HG03039 (cell line): ENCODE measurements at regions not wholly inside any gene's neighbourhood (a gene's known extent, or its start where the extent isn't known, plus 50 kb on each side); places are given as distances from the start of the nearest gene placed in this dataset.
"Not testable (repeated sequence)": the region's sequence is repeated elsewhere in the genome, so short reads cannot be mapped to it uniquely, and the experiment has no call there.

ENCODE experiments used
- ATAC-seq: cut with Tn5 transposase; IDR thresholded peaks from one replicate; pipeline ENCODE4 v1.9.1; 2021; ENCODE audit warnings: mild to moderate bottlenecking, moderate library complexity; ENCODE audit not compliant: unreplicated experiment

DNA sequence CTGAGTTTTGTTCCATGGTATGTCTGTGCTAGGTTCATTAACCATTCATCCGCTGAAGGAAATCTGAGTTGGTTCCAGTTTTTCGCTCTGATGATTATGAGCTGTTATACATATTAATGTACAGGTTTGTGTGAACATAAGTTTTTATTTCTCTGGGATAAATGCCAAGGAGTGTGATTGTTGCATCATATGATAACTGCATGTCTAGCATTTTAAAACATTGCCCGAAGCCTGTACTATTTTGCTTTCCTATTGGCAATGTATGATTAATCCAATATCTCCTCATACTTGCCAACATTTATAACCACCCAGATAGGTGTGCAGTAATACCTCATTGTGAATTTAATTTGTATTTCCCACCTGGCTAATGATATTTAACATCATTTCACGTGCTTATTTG lies 322.7 kb downstream of the ZNF326 start:
- ATAC-seq = no peak

- ATAC-seq = no peak
These were observed 319.6 kb downstream of the ZNF326 start for GRCh38 chr1:90314533-90314932.

DNA sequence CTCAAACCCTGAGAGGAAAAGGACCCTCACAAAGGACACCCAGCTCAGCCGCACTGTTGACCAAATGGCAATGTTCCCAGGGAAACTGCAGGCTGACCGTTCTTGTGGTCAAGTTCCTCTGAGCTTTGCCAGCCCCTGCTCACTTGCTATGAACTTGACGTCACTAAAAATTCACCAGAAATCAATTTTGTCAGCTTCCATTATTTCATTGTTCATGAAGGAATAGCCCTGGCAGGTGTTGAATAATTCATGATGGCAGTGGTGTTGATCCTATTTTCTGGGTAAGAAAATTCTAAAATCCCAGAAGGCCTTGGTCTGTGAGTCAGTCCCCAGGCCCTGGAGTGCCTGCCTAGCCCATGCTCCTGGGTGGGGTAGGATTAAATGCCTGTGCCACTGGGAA lies 318.9 kb downstream of the ZNF326 start:
- no peak for ATAC-seq

- ATAC-seq = no peak
These were observed 314.9 kb downstream of the ZNF326 start for GRCh38 chr1:90309806-90310205.

GRCh38 chr1:90308421-90308820 lies 313.5 kb downstream of the ZNF326 start:
- no peak for ATAC-seq

- ATAC-seq = no peak
These were observed 310.7 kb downstream of the ZNF326 start for GRCh38 chr1:90305577-90305976.

DNA sequence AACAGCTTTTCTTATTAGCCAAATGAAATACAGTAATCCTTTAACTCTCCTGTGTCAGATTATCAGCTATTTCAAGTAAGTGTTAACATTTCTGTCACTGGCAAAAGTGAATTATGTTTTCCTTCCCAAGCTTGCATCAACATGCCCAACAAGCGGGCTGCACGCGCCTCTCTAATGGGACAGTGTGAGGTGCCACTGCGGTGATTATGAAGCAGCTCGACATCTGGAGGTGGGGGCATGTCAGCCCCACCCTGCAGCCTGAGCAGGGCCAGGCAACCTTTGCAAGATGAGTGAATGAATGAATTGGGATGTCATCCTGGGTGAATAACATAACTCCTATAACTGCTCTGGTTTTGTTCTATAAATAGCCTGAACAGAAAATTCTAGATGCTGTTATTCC lies 301.4 kb downstream of the ZNF326 start:
- no peak for ATAC-seq

DNA sequence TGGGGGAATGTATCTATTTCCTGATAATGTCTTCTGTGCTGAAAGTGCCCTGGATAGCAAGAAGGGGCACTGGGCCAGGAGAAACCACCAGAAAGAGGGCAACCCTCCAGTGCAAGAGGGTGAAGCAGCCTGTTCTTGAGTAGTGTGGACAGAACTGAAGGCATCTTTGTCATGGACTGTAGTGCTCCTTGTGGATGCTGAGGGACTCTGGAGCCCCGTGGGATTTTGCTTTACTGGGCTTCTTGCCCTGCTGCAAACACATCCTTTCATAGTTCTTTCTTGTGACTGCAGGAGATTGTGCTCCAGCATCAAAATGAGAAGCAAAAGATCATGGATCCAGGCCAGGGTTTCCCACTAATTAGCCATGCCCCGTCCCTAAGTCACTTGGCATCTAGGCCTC lies 300.6 kb downstream of the ZNF326 start:
- ATAC-seq = no peak

DNA sequence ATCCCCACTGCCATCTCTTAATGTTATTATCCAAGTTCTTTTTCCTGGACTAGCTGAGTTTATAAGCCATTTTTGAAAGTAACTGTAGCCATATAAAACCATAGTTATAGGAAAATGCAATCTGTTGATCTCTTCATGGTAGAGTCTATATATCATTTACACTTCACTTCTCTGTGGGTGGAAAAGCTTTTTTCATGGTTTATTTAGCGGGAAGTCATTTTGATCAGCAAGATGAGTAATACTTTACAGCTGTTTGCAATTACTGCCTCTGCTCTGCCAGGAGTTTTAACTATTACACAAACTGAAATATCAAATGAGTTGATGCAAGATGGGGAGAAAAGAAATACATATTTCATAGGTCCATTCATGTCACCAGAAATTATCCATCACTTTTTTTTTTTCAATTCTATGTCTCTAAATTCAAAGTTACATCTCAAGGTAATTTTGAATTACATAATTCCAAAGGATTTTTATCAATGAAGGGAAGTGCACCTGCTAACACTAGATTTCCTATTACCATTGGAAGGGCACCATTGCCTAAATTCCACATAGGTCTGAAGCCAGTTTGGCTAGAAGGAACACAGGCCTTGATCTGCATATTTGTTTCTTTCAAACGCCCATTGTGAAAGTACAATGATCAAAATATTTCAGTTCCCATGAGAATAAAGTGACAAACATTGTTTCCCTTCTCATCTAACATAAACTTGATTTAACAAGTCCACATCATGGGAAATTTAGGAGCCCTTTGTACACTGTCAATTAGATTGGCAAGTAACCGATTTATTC lies 296.7 kb downstream of the ZNF326 start:
- no peak for ATAC-seq

- no peak for ATAC-seq
These were observed 287.9 kb downstream of the ZNF326 start for GRCh38 chr1:90282811-90283210.

DNA sequence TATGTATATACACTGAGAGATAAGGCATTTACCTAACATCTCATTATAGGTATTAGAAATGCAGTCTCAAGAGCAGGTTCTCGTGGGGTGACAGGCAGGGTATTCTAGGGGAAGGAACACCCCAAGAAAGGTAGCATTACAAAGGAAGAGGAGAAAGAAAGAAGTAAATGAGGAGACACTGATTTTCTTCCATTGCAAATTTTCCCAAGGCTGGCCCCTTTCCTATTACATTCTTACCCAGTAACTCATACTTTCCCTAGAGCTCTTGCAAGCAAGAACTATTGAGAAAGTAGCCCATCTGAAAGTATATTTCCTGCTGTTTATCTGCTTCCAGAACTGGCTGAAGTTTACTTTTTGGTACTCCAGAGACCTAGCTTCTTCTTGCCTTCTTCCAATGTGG lies 287.0 kb downstream of the ZNF326 start:
- ATAC-seq = not testable (repeated sequence)

- ATAC-seq = no peak
These were observed 282.4 kb downstream of the ZNF326 start for GRCh38 chr1:90277270-90277669.

GRCh38 chr1:90274376-90274775 lies 279.5 kb downstream of the ZNF326 start:
- ATAC-seq = no peak

DNA sequence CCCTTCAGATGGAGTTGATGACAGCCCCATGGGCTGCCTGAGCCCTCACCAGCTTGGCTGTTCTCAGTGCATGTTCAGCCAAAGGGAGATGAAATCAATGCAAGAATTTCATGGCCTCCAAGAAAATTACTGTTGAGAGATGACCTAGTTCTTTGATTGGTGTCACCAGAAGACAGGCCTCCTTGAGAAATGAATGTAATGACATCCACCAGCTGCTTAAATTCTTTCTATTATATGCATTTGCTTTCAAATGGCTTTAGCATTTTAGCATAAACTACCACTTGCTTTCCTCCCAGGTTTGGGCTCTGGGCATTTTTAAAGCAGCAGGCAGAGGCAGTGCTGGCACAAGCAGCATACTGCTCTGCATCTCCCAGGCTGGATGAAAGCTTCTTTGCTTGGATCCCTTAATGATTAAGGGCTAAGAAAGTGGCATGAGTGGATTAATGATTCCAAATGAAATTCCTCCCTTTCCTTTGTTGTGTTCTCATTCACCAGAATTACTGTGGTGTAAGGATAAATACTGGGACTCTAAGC lies 278.4 kb downstream of the ZNF326 start:
- no peak for ATAC-seq

DNA sequence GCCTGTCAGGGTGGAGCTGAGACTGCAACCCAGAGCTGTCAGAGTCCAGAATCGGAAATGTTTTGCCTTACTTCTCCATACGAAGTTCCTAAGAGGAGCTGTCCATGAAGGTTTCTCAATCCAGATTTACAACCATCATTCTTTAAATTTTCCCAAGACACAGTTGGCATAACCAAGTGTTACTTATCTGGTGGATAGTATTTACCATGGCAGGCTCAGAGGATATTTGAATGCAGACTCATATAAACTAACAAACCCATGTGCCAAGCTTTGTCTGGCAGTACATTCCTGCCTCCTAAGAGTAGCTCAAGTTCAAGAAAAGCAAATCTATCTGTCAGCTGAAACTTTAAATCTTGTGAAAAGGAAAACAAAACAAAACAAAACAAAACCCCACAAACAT lies 267.9 kb downstream of the ZNF326 start:
- no peak for ATAC-seq

DNA sequence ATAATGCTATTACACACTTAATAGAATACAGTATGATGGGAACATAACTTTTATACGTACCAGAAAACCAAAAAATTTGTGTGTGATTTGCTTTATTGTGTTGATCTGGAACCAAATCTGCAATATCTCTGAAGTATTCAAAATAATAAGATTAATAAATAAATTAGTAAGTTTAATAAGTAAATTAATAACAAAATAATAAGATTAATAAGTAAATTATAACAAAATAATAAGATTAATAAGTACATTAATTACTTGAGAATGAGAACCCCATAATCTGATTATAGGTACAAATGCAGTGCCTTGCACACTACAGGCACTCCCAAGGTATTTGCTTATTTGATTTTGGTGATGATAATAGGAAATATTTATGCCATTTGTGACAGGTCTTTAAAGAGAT lies 267.4 kb downstream of the ZNF326 start:
- ATAC-seq = no peak

DNA sequence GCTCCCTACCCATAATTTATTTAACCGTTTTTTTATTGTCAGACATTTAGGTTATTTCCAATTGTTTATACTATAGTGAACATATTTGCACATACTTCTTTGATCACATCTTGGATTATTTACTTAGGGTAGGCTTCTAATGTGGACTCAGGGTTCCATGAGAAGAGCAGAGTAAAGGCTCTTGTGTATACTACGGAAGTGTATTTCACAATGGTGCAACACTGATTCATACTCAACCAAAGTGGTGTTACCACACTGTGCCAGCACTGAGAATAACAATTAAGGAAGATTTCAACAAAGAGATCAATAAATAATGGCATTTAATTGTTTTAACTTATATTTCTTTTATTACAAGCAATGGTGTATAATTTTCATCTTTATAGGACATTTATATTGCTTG lies 251.2 kb downstream of the ZNF326 start:
- ATAC-seq = no peak

- no peak for ATAC-seq
These were observed 241.6 kb downstream of the ZNF326 start for GRCh38 chr1:90236493-90236892.

DNA sequence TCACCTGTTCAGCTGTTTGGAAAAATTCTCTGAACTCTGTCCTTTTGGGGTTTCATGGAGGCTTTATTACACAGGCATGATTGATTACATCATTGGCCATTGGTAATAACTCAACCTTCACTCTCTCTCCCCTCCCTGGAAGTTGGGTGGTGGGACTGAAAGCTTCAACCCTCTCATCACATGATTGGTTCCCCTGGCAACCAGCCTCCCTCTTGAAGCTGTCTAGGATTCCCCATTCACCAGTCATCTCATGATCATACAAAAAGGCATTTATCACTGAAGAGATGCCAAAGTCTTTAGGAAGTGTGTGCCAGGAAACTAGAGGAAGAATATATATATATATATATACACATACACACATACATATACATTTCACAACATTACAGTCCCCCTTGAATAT lies 228.5 kb downstream of the ZNF326 start:
- ATAC-seq = no peak

DNA sequence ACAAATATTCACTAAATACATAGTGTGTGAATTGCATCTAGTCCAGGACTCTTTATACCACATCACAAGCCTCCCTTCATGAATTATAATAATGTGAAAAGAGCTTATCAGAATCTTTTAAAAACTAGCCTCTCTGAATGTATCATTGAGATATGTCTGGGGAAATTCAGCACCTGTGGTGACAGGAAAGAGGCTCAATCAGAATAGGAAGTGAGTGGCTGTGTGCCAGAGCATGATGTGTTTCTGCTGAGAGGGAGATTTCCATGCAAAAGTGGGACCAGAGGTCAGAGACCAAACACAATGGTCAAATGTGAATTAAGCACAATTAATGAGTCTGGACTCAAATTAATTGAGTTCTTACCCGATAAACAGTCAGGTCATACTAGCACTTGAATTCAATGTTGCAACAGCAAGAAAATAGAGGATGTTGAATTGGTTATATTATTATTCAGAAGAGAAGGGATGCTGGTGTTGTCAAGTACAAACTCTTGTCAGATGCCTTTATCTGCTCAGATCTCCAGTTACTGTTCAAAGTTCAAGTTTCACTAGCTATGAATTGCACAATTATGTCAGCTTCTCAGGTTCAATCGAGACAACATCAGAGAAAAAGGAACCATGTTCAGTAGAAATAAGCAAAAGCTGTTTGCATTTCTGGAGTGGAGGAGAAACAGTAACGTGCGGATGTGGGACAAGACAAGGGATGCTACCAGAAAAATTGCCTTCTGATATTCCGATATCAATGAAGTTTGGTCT lies 226.2 kb downstream of the ZNF326 start:
- no peak for ATAC-seq

DNA sequence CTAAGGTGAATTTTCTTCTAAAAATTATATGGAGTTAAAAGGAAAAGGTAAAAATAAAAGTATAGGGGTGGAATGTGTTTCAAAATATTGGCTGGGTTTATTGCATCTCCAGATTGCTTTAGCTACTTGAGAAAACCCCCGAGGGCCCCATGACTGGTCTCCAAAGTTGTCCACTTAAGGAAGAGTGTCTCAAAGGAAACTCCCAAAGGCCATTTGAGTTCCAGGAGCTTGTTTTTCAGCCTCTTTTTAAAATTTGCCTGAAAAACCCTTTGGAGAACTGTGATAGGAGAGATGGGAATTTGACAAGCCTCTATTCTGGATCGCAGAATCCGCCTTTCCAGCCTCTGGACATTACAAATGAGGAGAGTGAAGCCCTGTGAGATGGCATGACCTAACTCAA lies 225.6 kb downstream of the ZNF326 start:
- no peak for ATAC-seq

DNA sequence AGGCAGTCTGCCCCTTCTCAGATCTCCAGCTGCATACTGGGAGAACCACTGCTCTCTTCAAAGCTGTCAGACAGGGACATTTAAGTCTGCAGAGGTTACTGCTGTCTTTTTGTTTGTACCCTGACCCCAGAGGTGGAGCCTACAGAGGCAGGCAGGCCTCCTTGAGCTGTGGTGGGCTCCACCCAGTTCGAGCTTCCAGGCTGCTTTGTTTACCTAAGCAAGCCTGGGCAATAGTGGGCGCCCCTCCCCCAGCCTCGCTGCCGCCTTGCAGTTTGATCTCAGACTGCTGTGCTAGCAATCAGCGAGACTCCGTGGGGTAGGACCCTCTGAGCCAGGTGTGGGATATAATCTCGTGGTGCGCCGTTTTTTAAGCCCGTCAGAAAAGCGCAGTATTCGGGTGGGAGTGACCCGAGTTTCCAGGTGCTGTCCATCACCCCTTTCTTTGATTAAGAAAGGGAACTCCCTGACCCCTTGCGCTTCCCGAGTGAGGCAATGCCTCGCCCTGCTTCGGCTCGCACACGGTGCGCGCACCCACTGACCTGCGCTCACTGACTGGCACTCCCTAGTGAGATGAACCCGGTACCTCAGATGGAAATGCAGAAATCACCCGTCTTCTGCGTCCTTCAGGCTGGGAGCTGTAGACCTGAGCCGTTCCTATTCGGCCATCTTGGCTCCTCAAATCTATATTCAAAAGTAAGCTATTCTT lies 224.4 kb downstream of the ZNF326 start:
- ATAC-seq = not testable (repeated sequence)
